H1 (cell line): ENCODE measurements at regions not wholly inside any gene's neighbourhood (a gene's known extent, or its start where the extent isn't known, plus 50 kb on each side); places are given as distances from the start of the nearest gene placed in this dataset.

Experiments
- CEBPB ChIP-seq: IDR thresholded peaks from 2 replicates; pipeline ENCODE4 v1.6.1; 2012; ENCODE audit warnings: low read depth, low read length
- CHD7 ChIP-seq: fragments of 300-600 bp; sonication (generic); IDR thresholded peaks from 2 replicates; pipeline ENCODE4 v1.7.1; 2012; ENCODE audit warnings: low read length, moderate library complexity, mild to moderate bottlenecking, inconsistent platforms; ENCODE audit not compliant: insufficient replicate concordance
- E2F6 ChIP-seq: IDR thresholded peaks from 2 replicates; pipeline ENCODE4 v1.6.1; 2012; ENCODE audit warnings: inconsistent platforms
- GTF2F1 ChIP-seq: IDR thresholded peaks from 2 replicates; pipeline ENCODE4 v1.6.1; 2012; ENCODE audit warnings: low read depth, low read length, improper control_type of control experiment, borderline replicate concordance
- HDAC2 ChIP-seq, 2 experiments: fragments of 300-600 bp in 1 of 2; sonication (generic) in 1 of 2; IDR thresholded peaks; 2 replicates each; pipeline ENCODE4 v1.6.1; 2011 to 2012; ENCODE audit warnings: low read depth in 2 of 2, low read length in 2 of 2, mild to moderate bottlenecking in 2 of 2, moderate library complexity in 2 of 2, borderline replicate concordance in 1 of 2, inconsistent platforms in 1 of 2
- JUN ChIP-seq: IDR thresholded peaks from 2 replicates; pipeline ENCODE4 v1.6.1; 2011; ENCODE audit warnings: low read depth, mild to moderate bottlenecking, improper control_type of control experiment, low read length
- PHF8 ChIP-seq: fragments of 200-600 bp; sonication (generic); conservative IDR thresholded peaks from 2 replicates; pipeline ENCODE4 v1.7.1; 2012; ENCODE audit warnings: low read depth, mild to moderate bottlenecking, inconsistent platforms, low read length, moderate library complexity
- RAD21 ChIP-seq, 2 experiments: IDR thresholded peaks in 1 of 2; conservative IDR thresholded peaks in 1 of 2; 2 replicates each; pipeline ENCODE4 v1.6.1; 2011; ENCODE audit warnings: low read depth in 2 of 2, low read length in 2 of 2, improper control_type of control experiment in 1 of 2, inconsistent platforms in 1 of 2, mild to moderate bottlenecking in 1 of 2, moderate library complexity in 1 of 2
- SAP30 ChIP-seq: fragments of 300-600 bp; sonication (generic); IDR thresholded peaks from 2 replicates; pipeline ENCODE4 v1.7.1; 2012; ENCODE audit warnings: low read length, moderate library complexity, mild to moderate bottlenecking, inconsistent platforms; ENCODE audit not compliant: insufficient read depth, insufficient replicate concordance
- TBP ChIP-seq: IDR thresholded peaks from 2 replicates; pipeline ENCODE4 v1.6.1; 2011; ENCODE audit warnings: low read depth, low read length, improper control_type of control experiment
- ZNF274 ChIP-seq: IDR thresholded peaks from 2 replicates; pipeline ENCODE4 v1.7.0; 2012; ENCODE audit warnings: low read length, borderline replicate concordance; ENCODE audit errors: extremely low read depth

- TF ChIP-seq CHD7 (no peak), ZNF274 (no peak), JUN (no peak), SAP30 (no peak), HDAC2 (IDR thresholded peaks at IDR 0.05; ENCODE audit: borderline replicate concordance in 1 of 2, low read depth in 2 of 2, low read length in 2 of 2) (no peak), CEBPB (no peak), TBP (no peak), GTF2F1 (no peak), RAD21 (IDR thresholded peaks at IDR 0.05 in 1 of 2, conservative IDR thresholded peaks at IDR 0.05 in 1 of 2; ENCODE audit: low read depth in 2 of 2, low read length in 2 of 2) (no peak), E2F6 (no peak), PHF8 (no peak)
Observed at GRCh38 chr3:190217081-190217480, 96.4 kb upstream of the P3H2 start (continued).
